GM19467 (cell line): ENCODE measurements at regions not wholly inside any gene's neighbourhood (a gene's known extent, or its start where the extent isn't known, plus 50 kb on each side); places are given as distances from the start of the nearest gene placed in this dataset.

ENCODE experiments used
- ATAC-seq: cut with Tn5 transposase; IDR thresholded peaks from one replicate; pipeline ENCODE4 v1.9.1; 2021; ENCODE audit warnings: mild to moderate bottlenecking, moderate library complexity; ENCODE audit not compliant: unreplicated experiment

DNA sequence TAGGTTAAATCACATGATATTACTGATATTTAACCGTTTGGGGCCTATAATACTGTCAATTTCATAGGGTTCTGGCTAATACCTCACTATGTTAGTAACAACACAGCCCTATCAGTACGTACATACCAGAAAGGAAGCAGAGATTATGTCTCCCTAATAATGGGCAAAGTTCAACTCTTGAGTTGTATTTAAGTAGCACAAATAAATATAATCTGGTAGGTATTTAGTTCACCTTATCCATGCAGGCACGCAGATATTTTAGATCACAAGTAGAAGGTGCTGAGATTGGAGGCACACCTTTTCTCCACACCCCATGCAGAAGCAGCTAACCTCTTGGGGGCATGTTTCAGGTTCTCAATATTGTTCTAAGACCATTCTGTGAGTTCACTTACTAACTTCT is 118.9 kb downstream of the IRS1 start:
- no peak for ATAC-seq

DNA sequence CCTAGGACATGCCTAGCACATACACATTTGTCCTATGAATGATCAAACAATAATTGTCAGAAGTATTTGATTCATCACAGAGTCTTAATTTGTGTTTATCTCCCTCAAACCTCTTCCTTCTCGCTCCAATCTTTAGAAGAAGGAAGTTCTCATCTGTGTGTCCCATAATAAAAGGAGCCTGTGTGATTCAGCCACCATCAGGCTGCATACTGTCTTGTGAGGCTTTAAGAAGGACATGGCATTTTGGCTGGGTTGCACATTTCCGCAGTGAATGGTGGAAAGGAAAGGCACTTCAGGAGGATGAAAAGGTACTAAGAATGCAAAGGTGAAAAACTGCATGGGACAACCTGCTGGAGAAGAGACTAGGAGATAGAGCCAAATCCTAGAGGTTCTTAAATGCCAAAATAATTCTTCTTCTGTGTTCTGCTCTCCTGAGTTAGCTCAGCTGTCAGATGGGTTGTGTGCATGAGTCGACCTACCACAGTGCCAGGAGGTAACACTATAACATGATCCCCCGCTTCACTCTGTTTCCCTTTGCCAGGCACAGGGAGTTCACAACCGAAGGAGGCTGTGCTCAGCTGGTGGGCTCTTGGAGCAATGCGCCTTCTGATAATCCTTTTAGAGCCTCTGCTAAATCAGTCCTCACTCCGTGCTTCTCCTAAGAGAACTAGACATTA is 120.1 kb downstream of the IRS1 start:
- ATAC-seq: no peak

DNA sequence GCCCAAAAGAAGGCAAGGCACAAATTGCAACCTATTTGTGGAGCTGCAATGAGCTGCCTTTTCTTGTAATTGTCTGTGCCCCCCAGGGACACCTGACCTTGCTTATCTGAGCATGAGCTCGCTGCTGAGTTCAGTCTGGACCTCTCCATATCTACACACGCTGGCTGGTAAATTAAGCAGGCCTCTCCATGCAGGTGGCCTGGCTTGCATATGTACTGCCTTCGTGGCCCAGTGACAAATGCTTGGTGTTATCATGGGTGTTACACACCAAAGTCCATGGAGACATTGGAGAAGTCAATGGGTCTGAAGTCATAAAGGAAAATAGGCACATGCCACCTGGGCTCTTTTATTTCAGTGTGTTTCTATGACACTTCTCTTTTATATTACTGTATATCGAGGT is 121.2 kb downstream of the IRS1 start:
- ATAC-seq: no peak

DNA sequence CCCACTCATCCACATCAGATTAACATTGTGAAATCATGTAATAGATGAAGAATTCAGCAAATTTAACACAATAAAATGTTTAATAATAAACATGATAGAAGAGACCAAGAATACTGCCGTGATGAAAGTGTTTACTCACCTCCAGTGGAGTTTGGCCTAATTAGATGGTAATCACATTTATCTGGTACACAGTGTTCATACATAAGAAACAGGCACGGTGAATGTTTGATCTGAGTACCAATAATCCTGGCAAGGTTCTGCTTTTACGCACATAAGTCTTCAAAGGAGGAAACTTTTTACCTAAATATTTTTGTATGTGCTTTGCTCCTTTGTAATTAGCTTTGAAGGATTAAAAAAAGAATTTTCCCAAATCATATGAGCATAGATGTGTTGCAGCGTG is 122.5 kb downstream of the IRS1 start:
- ATAC-seq: no peak

DNA sequence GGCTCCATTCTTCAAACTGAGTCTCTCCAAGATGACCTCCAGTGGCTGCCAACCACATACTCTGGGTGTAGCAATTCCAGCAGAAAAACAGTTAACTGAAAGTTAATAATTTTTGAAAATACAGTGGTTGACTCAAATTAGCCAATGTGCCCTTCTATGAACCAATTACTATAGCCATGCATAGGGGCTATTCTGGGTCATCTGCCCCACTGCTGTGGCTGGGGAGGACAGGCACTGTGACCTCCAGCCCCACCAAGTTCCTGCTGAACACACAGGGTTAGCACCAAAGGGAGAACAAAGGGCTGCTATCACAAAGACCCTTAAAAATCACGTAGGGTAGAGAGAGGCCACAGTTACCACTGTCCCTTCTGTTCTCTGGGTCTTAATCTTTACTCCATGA is 123.0 kb downstream of the IRS1 start:
- no peak for ATAC-seq

DNA sequence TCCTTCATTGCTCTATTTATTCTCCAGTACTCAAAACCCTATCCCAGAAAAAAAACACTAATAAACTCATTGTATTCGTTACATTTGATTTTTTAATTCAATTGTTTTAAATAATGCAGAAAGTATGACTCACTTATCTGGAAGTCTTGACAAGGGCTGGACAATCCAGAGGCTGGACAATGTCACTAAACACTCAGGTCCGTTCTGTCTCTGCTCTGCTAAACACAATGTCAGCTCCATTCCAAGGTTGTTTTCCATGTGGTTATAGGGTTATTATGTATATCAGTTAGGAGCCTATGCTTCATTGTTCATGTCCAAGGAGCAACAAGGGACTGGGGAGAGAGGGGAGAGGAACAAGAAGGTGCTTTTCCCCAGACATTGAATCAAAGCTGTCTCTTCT is 125.5 kb downstream of the IRS1 start:
- ATAC-seq: no peak

DNA sequence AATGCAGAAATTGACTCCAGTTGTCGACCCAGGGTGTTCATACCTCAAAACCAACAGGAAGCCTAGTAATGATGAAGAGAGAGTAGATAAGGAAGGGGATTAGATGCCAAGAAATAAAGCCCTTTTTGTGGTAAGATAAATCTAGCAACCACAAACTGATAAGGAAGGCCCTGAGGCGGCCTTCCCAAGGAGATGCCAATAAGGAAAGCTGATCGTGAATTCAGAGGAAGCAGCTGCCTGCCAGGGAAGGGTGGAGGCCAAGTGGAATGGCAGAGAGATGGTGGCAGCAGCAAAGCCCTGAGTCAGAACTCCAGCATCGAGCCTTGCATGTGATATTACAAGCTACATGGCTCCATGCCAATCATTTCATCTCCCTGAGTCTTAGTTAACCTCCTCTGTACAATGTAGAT is 126.3 kb downstream of the IRS1 start:
- no peak for ATAC-seq

DNA sequence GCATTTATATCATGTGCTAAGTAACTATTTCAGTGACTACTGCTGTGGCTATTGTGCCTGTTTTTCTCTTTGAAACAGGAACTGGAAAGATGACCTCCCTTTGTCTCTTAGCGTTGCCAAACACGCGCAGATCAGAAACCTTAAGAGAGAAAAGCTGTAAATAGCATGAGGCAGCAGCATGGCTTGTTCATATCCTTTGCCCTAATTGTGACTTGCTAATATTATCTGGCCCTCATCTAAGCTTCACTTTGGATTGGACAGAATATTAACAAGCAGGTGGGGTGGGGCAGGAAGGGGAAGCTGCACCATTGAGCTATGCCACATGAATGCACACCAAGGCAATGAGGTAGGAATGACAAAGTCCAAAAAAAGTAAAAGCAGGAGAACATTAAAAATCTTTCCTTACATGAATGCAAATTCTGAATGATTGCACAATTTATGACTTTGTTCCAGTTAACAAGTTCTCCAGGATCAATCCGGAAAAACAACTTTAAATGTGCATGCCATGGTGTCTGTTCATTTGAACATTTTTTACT is 128.4 kb downstream of the IRS1 start:
- ATAC-seq: no peak

DNA sequence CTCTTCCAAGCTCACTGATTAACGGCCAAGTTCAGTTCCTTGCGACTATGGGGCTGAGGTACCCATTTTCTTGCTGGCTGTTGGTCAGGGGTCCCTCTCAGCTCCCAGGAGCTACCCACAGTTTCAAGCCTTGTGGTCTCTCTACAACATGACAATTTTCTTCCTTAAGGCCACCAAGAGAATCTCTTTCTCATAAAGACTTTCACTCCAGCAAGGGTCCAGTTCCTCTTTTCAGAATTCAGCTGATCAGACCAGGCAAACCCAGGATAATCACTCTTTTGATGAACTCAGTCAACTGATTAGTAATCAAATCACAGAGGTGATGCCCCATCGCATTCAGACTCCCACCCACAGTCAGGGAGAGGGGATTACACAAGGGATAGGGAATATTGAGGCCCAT is 129.7 kb downstream of the IRS1 start:
- no peak for ATAC-seq

DNA sequence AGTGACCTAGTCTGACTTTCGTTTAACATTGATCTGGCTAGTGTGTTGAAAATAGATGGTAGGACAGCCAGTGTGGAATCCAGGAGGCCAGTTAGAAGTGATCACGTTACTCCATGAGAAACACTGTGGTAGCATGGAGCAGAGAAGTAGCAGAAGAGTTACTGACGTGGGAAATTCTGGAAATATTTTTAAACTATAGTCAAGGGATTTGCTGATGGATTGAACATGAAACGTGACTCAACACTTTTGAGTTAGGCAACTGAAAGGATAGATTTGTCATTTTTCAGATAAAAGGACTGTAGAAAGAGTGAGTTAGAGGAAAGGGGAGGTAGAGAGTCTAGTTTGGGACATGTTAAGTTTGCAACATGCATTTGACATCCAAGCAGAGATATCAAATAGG is 130.4 kb downstream of the IRS1 start:
- ATAC-seq: no peak

DNA sequence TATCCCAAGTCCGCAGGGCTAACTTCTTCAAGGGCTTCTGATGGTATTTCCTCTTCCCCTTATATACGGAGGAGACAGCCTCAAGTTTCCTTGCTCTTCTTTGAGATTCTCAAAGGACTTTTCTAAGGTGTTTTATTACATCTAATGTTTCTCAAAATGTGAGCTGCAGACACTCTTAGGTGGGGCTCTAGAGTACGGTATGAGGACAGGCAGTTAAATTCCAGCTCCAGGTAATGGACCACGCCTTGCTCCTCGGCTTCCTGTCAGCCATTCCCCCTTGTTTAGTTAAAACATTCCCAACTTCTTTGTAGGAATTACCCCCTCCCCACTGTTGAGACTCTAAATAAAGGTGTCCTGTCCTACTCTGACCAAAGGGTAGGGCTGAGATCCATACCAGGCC is 131.9 kb downstream of the IRS1 start:
- ATAC-seq: no peak

DNA sequence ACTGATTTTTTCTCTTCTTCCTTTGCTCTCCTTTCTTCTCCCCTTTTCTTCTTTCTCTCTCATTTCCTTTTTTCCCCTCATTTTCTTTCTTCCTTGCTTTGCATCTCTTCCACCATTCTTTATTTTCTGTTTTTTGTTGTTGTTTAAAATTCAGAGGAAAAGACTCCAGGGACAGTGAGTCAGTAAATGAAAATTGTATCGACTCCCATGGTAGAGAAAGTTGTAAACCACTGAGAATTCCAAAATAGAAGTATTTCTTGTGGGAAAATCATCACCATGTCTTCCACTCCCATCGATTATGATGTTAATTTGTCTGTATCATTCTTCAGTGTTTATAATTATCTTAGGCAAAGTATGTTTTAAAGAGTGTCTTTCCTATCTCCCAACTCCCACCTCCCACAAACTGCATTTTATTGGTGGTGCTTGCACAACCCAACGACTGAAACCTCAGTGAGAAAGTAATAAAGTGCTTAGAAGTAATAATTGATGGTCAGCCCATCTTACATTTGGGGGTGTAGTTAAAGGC is 134.3 kb downstream of the IRS1 start:
- no peak for ATAC-seq

DNA sequence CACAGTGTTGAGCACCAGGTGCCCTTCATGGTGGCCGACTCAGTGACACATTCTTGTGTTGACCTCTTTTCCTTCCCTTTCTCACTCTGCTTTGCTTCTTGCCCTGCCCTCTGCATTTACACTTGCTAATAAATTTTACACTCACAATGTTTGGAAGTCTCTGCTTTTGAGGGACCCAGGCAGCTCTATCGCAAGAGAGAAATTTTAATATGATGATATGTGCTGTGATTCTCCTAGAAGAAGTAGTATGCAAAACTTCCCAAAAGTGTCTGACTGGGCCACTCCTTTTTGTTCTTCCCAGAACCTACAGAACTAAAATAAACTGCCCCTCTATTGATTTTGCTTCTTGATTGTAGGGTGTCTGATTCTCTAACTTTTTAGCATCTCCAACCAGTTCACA is 135.0 kb downstream of the IRS1 start:
- no peak for ATAC-seq

DNA sequence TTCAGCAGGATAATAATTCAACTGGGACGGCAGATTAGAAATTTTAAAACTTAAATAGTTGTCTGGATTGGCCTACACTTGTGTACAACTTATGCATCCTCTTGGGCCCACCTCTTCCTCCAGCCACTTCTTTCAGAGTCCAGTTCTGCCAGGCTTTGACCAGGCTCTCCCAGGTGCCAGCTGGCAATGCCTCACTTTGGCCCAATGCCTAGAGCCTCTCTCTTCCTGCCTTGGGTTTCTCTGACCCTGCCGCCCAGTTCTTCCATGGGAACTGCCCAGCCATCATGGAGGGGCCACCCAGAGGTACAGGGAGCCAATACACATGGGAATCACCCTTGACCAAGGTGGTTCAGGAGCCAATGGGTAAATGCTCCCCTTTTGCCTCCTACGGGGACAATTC is 135.5 kb downstream of the IRS1 start:
- ATAC-seq: no peak

DNA sequence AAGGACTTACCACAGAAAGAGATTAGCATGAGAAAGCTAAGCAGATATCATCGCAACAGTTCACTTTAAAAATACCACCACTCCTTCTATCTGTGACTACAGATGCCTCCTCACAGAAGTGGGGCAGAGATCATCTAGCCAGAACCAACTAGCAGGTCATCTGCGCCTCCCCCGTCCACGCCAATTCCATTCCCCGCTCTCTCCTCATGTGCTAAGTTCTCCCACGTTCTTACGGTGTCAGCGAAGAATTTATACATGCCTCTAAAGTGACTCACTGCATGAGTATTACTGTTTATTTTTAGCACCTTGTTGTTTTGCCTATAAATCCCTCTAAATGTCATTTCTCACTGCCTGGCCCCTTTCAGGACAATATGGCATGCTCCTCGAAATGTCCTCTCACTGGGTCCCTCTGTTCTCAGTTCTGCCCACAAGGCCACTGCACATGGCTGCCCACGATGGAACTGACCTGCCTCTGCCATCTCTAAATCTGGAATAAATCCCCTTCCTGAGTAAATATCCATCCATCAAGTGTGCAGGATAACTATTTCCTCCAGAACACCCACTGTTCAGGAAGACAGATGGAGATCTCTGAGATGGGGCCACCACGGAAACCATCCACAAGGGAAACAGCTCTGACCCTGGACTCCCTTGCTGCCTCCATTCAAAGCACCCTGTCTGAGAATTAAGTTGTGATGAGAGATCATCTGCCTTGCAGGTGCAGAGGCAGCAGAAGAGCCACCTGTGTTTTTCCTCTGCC is 137.7 kb downstream of the IRS1 start:
- no peak for ATAC-seq

DNA sequence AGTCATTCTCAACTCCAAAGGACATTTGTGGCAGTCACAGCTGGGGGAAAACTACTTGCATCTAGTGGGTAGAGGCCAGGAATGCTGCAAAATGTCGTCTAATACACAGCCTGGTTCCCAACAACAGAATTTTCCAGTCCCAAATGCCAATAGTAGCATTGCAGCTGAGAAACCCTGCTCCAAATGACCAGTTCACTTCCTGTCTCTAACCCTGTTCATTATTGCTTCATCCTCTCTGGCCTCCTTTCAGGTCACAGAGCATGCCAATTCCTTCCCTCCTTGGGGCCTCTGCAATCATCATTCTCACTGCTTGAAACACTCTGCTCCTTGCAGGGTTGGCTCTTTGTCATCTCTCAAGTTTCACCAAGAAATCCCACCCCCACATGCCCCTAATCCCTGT is 139.1 kb downstream of the IRS1 start:
- ATAC-seq: no peak

DNA sequence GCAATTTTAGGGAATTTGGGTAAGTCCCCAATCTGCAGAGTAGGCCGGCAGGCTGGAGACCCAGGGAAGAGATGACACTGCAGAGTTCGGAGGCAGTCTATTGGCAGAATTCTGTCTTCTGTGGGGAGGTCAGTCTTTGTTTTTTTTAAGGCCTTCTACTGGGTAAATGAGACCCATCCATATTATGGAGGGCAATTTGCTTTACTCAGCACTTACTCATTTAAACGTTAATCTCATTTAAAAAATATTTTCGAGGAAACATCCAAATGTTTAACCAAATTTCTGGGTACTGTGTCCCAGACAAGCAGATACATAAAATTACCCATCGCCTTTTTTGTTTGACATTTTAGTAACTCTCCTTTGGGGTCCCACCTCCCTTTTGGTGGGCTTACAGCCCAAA is 139.5 kb downstream of the IRS1 start:
- no peak for ATAC-seq

DNA sequence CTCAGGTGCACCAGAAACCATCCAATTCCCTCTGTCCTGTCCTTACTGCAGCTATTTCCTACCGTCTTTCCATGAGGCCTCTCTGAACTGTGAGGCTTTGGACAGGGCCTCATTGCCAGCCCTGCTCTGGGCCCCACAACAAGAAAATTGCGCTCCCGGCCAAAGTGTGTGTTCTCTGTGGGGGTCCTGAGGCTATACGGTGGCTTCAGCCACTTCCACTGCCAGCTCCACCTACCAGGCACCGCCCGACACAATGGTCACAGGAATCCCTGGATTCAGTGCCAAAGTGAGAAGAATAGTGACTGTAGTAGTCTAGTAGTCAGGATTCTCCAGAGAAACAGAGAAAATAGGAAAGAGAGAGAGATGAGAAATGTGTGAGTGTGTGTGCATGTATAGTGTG is 140.2 kb downstream of the IRS1 start:
- no peak for ATAC-seq

DNA sequence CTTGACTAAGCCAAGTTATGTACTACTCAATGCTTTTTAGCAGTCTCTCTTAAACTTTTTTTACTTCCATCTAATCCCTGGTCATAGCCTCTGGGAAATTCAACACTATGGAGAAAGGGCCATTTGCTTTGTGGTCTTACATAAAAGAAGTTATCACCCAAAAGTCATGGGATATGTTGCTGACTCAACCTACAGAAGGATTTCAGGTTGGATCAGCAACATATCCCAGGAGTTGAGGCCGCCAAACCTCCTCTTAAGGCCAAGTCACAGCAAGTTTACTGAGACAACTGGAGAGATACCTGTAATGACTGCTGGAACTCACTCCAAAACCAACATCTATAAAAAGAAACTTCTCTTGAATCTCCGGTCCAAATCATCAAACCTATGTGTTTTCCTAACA is 141.1 kb downstream of the IRS1 start:
- ATAC-seq: no peak

DNA sequence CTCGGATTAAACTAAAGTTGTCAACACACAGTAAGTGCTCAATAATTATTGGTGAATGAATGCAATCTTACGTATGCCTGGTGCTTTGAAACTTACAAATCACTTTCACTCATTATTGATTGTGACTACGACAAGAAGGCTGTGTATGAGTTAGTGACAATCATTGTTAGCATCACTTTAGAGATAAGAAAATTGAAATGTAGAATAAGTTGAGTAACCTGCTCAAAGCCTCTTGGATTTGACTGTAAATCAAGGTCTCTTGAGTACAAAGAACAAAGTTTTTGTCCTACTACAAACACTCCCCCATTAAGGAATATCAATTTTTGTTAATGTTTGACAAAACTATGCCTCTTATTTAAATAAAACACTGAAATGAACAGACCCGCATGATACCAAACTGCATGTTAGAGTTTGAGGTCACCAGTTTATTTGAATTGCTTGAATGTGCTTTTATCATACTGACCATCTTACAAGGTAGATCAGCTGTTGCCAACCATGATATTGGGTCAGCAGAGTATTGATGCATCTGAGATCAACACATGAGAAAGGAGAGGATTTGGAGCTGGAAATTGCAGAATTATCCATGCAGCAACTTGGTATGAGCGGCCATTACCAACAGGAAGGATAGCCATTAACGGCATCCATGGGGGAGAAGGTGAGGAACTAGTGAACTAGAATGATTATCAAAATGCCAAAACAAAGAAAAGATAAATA is 142.1 kb downstream of the IRS1 start:
- ATAC-seq: no peak

DNA sequence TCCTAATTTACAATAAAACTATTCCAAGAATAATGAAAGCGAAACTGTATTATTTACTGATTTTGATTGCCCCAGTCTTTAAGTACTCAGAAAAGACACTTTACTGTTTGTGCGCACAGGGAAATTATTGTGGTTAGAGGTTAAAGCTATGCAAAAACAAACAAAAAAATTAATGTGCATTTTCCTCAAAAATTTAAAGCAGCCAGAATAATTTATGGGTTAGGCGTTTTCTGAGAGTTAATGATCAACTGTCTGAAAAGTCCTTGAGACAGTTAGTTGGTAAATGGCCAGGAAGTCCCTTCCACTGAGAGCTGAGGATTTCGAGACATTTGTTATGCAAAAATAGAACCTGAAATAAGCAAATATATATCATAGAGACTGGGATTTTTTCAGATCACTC is 143.3 kb downstream of the IRS1 start:
- no peak for ATAC-seq

DNA sequence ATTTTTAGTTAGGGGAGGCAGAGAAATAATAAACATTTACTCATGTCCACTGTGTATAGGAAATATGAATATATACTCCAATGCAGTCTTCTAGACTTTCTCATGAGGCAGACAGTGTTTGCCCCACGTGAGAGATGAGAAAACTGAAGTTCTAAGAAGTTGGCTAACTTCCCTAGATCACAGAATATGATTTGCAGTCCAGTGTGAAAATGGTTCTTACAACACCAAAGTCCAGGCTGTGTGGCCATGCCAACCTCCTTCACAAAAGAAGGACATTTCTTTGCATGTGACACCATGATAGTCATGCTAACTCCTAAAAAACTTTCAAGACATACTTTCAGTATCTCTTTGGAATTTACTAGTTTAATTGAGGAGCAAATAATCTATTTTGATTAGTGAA is 143.7 kb downstream of the IRS1 start:
- no peak for ATAC-seq
